AG04450 (cell line): ENCODE measurements at regions not wholly inside any gene's neighbourhood (a gene's known extent, or its start where the extent isn't known, plus 50 kb on each side); places are given as distances from the start of the nearest gene placed in this dataset.

Source experiments
- CTCF ChIA-PET: fragments of 300-600, 350-600 bp; formaldehyde crosslinking; extraction: SDS; loops from one replicate; lab custom pipeline; 2022; ENCODE audit warnings: antibody characterized with exemption, inconsistent platforms; lab: Charles Lee
- POLR2A ChIA-PET: fragments of 350-600 bp; formaldehyde crosslinking; extraction: SDS; loops from one replicate; lab custom pipeline; 2021; ENCODE audit warnings: antibody characterized with exemption, inconsistent platforms; lab: Yijun Ruan, JAX
- DNase-seq: peaks from one replicate; pipeline ENCODE4 v3.0.0-alpha.2; 2011; ENCODE audit warnings: low read depth, low spot score
- H3K27ac ChIP-seq: one replicate; pipeline ENCODE4 v1.5.1; 2012; ENCODE audit warnings: low read depth, low read length, control low read depth
- H3K27me3 ChIP-seq: one replicate; pipeline ENCODE4 v1.6.0; 2012; ENCODE audit warnings: low read length; ENCODE audit not compliant: control insufficient read depth, insufficient read depth
- H3K4me3 ChIP-seq: 2 replicates; pipeline ENCODE4 v1.5.1; 2011; ENCODE audit warnings: mild to moderate bottlenecking, low read depth, low read length, control low read depth
- H3K9me3 ChIP-seq: 2 replicates; pipeline ENCODE4 v1.5.1; 2012; ENCODE audit warnings: low read length; ENCODE audit not compliant: control insufficient read depth, insufficient read depth
- TF ChIP-seq, protein P1 (sequence below): IDR thresholded peaks from 2 replicates; pipeline ENCODE4 v1.5.1; 2011; ENCODE audit warnings: low read depth, low read length, control low read depth, inconsistent platforms

DNA sequence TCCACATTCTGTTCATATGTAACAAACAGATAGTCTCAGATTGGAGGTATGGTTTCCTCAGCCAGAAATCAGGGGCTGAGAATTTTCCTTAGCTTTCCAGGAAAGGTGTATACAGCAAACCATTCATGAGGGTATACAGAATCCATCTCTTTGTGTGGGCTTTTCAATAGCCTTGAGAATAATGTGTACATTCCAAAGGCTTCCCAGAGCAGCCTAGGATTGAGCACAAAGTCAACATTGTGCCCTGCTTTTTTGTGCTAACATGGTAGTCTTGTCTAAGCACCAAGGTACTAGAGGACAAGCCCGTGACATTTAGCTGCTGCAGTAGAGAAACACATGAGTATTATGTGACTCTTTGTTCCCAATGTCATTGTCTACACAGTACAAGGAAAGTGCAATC is 322.1 kb upstream of the TANK start:
- Histone ChIP-seq H3K27me3 (no peaks in the 10 kb centered on the region), H3K9me3 (peaks cover 4% of the 10 kb centered on the region; the same call in 1 of the 2 replicates), H3K27ac (no peak overlapping the region), H3K4me3 (no peak overlapping the region)
- ChIA-PET CTCF (interaction anchor here (1.0 kb wide), 1 partner anchor 226 kb away, joined by 3 read pairs; no protein-coding TSS in a partner anchor), POLR2A (no interaction called here)
- DNase-seq: no peak
- TF ChIP-seq, protein P1, sequence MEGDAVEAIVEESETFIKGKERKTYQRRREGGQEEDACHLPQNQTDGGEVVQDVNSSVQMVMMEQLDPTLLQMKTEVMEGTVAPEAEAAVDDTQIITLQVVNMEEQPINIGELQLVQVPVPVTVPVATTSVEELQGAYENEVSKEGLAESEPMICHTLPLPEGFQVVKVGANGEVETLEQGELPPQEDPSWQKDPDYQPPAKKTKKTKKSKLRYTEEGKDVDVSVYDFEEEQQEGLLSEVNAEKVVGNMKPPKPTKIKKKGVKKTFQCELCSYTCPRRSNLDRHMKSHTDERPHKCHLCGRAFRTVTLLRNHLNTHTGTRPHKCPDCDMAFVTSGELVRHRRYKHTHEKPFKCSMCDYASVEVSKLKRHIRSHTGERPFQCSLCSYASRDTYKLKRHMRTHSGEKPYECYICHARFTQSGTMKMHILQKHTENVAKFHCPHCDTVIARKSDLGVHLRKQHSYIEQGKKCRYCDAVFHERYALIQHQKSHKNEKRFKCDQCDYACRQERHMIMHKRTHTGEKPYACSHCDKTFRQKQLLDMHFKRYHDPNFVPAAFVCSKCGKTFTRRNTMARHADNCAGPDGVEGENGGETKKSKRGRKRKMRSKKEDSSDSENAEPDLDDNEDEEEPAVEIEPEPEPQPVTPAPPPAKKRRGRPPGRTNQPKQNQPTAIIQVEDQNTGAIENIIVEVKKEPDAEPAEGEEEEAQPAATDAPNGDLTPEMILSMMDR: no peak

- Histone ChIP-seq H3K4me3 (no peak overlapping the region), H3K27ac (no peak overlapping the region), H3K27me3 (no peaks in the 10 kb centered on the region), H3K9me3 (peaks cover 4% of the 10 kb centered on the region; the same call in 1 of the 2 replicates)
- DNase-seq: no peak
- POLR2A ChIA-PET: no interaction called here
- TF ChIP-seq, protein P1: no peak
- CTCF ChIA-PET: interaction anchor here (1.0 kb wide), 1 partner anchor 226 kb away, joined by 3 read pairs; no protein-coding TSS in a partner anchor
Measured at GRCh38 chr2:160838691-160839090, 321.5 kb upstream of the TANK start.

GRCh38 chr2:160842286-160842685 is 317.9 kb upstream of the TANK start:
- ChIA-PET POLR2A (no interaction called here), CTCF (no interaction called here)
- no peak overlapping the region for H3K4me3 ChIP-seq
- H3K27ac ChIP-seq: no peak overlapping the region
- TF ChIP-seq, protein P1: no peak
- no peak for DNase-seq
- no peaks in the 10 kb centered on the region for H3K27me3 ChIP-seq
- H3K9me3 ChIP-seq: peaks cover 7% of the 10 kb centered on the region; the same call in 1 of the 2 replicates

DNA sequence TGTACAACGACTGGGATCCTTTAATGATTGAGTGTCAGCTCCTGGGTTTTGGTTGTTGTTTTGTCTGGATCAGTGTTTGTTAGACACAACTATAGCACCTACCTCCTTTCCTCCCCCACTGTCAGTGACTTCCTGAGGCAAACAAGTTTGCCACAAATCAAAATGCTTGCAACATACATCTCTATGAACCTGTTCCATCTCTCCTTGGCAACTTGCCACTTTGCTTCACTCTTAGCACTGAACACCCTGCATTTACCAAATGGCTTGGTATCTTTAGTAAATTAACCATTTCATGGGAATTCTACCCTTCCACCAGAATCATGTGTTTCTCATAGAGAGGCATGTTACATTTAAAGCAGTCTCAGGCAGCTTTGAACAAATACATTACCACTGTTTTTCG is 301.1 kb upstream of the TANK start:
- ChIA-PET POLR2A (no interaction called here), CTCF (no interaction called here)
- Histone ChIP-seq H3K9me3 (no peaks in the 10 kb centered on the region), H3K27me3 (no peaks in the 10 kb centered on the region), H3K27ac (no peak overlapping the region), H3K4me3 (no peak overlapping the region)
- TF ChIP-seq, protein P1: no peak
- DNase-seq: no peak

DNA sequence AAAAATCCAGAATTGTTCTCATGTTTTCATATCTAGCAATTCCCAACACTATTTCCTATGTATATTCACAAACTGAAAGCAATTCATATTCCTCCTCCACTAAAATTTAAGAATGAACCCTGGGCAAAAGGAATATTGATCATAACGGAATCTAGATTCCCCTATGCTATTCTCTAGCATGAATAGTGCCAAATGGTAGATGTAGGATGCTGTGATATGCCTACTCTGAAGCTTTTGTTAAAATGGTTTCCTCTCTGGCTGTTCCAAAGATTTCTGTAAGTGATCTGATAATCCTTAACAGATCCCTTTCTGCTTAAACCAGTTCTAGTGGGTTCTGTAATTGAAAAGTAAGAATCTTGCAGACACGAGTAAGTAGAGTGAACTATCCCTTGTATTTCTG is 298.0 kb upstream of the TANK start:
- TF ChIP-seq, protein P1: no peak
- CTCF ChIA-PET: no interaction called here
- no peak overlapping the region for H3K27ac ChIP-seq
- no peaks in the 10 kb centered on the region for H3K9me3 ChIP-seq
- DNase-seq: no peak
- no peaks in the 10 kb centered on the region for H3K27me3 ChIP-seq
- POLR2A ChIA-PET: no interaction called here
- H3K4me3 ChIP-seq: no peak overlapping the region
